ENCODE measurements at regions not wholly inside any gene's neighbourhood (a gene's known extent, or its start where the extent isn't known, plus 50 kb on each side); places are given as distances from the start of the nearest gene placed in this dataset.
"Not testable (repeated sequence)": the region's sequence is repeated elsewhere in the genome, so short reads cannot be mapped to it uniquely, and the experiment has no call there.

GRCh38 chr6:164345327-164345726 is 930.8 kb downstream of the QKI start:
- TF ChIP-seq CTCF (IDR thresholded peaks at IDR 0.05; ENCODE audit: control insufficient read depth, extremely low read depth, insufficient read depth), result no peak
- DNase-seq (ENCODE audit: low read depth), result no peak
- no peak overlapping the region for H3K4me3 ChIP-seq (ENCODE audit: low read depth, low read length)

- no peak overlapping the region for H3K4me3 ChIP-seq (ENCODE audit: low read depth, low read length)
- DNase-seq (ENCODE audit: low read depth), result no peak
- no peak for TF ChIP-seq CTCF (IDR thresholded peaks at IDR 0.05; ENCODE audit: control insufficient read depth, extremely low read depth, insufficient read depth)
Measured at GRCh38 chr6:164344801-164345291, 930.3 kb downstream of the QKI start.

DNA sequence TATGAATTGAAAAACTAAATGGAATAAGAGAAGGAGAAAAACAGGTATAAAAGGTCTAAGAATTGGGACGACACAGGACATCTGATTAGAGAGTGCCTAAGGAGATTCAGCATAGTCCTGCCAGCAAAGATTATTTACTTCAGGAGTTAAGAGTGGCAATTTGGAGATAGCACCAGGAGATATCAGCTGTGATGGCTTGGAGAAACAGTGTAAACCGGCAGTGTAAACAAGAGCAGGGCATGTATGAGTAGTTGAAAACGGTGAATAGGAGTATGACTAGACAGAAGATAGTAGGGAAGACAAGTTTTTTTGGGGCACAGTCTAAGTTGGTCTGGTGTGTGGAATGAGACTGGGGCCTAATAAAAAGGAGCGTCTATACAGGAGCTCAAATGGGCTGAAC is 924.9 kb downstream of the QKI start:
- not testable (repeated sequence) for DNase-seq (ENCODE audit: low read depth); H3K4me3 ChIP-seq (ENCODE audit: low read depth, low read length)

DNA sequence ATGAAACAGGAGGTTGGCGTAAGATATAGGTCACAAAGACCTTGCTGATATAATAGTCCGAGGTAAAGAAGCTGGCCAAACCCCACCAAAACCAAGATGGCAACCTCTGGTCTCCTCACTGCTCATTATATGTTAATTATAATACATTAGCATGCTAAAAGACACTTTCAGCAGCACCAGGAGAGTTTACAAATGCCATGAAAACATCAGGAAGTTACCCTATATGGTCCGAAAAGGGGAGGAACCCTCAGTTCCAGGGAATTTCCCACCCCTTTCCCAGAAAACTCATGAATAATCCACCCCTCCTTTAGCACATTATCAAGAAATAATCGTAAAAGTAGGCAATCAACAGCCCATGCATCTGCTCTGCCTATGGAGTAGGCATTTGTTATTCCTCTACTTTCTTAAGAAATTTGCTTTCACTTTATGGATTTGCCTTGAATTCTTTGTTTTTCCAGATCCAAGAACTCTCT is 923.4 kb downstream of the QKI start:
- no peak overlapping the region for H3K4me3 ChIP-seq (ENCODE audit: low read depth, low read length)
- DNase-seq (ENCODE audit: low read depth), result no peak
- no peak for TF ChIP-seq CTCF (IDR thresholded peaks at IDR 0.05; ENCODE audit: control insufficient read depth, extremely low read depth, insufficient read depth)

DNA sequence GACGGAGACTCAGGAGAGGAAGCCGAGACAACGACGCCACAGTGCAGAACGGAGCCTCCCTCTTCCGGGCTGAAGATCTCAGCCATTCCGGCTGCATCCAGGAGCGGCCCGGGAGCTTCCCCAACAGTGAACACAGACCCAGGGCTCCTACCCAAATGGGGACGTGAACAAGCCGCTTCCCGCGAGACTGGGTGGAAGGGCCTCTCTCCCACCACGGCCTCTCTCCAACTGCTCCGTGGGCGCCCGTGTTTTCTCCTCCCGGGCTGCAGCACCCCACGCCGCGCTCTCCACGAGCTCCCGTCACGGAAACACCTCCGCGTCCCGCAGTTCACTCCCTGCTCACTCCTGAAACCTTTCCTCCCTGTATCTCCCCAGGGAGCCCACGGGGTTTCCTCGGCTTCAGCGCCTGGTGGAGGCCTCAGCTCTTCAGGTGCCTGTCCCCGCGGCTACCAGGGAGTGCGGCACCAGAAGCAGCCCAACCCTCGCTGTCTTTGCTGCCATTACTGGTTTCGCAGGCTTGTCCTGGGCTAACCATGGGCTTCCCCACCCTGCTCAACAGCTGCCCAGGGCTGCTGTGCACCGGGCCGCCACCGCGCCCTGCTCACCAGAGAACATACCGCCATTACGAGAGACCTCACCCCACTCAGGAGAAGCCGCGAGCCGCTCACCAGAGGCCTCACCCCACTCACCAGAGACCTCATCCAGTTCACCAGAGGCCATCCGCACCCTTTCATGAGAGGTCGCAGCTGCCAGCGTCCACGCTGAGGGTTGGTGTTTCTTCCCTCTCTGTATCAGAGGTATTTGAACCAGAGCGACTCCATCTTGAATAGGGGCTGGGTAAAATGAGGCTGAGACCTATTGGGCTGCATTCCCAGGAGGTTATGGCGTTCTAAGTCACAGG is 922.8 kb downstream of the QKI start:
- H3K4me3 ChIP-seq (ENCODE audit: low read depth, low read length), result no peak overlapping the region
- DNase-seq (ENCODE audit: low read depth), result no peak
- no peak for TF ChIP-seq CTCF (IDR thresholded peaks at IDR 0.05; ENCODE audit: control insufficient read depth, extremely low read depth, insufficient read depth)

GRCh38 chr6:164336455-164336854 is 921.9 kb downstream of the QKI start:
- no peak for TF ChIP-seq CTCF (IDR thresholded peaks at IDR 0.05; ENCODE audit: control insufficient read depth, extremely low read depth, insufficient read depth)
- DNase-seq (ENCODE audit: low read depth), result no peak

GRCh38 chr6:164331026-164331425 is 916.5 kb downstream of the QKI start:
- TF ChIP-seq CTCF (IDR thresholded peaks at IDR 0.05; ENCODE audit: control insufficient read depth, extremely low read depth, insufficient read depth), result no peak
- DNase-seq (ENCODE audit: low read depth), result no peak
- no peak overlapping the region for H3K4me3 ChIP-seq (ENCODE audit: low read depth, low read length)

More at GRCh38 chr6:164336455-164336854, 921.9 kb downstream of the QKI start:
- H3K4me3 ChIP-seq (ENCODE audit: low read depth, low read length), result no peak overlapping the region
